ENCODE measurements at regions not wholly inside any gene's neighbourhood (a gene's known extent, or its start where the extent isn't known, plus 50 kb on each side); places are given as distances from the start of the nearest gene placed in this dataset.

- no peak for TF ChIP-seq FOXM1 (IDR thresholded peaks at IDR 0.05; ENCODE audit: borderline replicate concordance, low read depth)
- TF ChIP-seq TAF1 (IDR thresholded peaks at IDR 0.05; ENCODE audit: low read depth), result no peak
- no peak for TF ChIP-seq CEBPB (IDR thresholded peaks at IDR 0.05)
- no peak for TF ChIP-seq YY1 (IDR thresholded peaks at IDR 0.05; ENCODE audit: low read depth)
- TF ChIP-seq EGR1 (IDR thresholded peaks at IDR 0.05), result no peak
These were observed 117.6 kb upstream of the ATP10B start for GRCh38 chr5:160969645-160970044.
